GM23338 (cell line): ENCODE measurements at regions not wholly inside any gene's neighbourhood (a gene's known extent, or its start where the extent isn't known, plus 50 kb on each side); places are given as distances from the start of the nearest gene placed in this dataset.

Experiments used
- ATAC-seq: fragments of 200-7000 bp; cut with Tn5 transposase; 3 replicates; pipeline ENCODE4 v1.9.1; 2020
- DNase-seq: peaks from one replicate; pipeline ENCODE4 v3.0.0-alpha.2; 2015; ENCODE audit warnings: low spot score
- H2AFZ ChIP-seq: fragments of 200-600 bp; sonication (generic); 2 replicates; pipeline ENCODE4 v1.8.0; 2016; ENCODE audit warnings: antibody characterized with exemption, mild to moderate bottlenecking, moderate library complexity
- H3F3A ChIP-seq: fragments of 200-600 bp; sonication (generic); replicated peaks from 2 replicates; pipeline ENCODE4 v1.8.0; 2017; ENCODE audit warnings: antibody characterized with exemption, mixed run types, low read depth
- H3K27ac ChIP-seq: fragments of 200-600 bp; sonication (generic); 2 replicates; pipeline ENCODE4 v1.6.1; 2016; ENCODE audit warnings: low read depth
- H3K27me3 ChIP-seq: fragments of 200-600 bp; sonication (generic); 2 replicates; pipeline ENCODE4 v1.8.0; 2016; ENCODE audit warnings: mild to moderate bottlenecking, mixed run types, moderate library complexity; ENCODE audit not compliant: insufficient read depth
- H3K36me3 ChIP-seq: fragments of 200-600 bp; sonication (generic); 2 replicates; pipeline ENCODE4 v1.8.0; 2016; ENCODE audit warnings: mild to moderate bottlenecking; ENCODE audit not compliant: insufficient read depth
- H3K4me1 ChIP-seq: fragments of 200-600 bp; sonication (generic); 2 replicates; pipeline ENCODE4 v1.8.0; 2016; ENCODE audit warnings: mild to moderate bottlenecking, moderate library complexity; ENCODE audit not compliant: insufficient read depth
- H3K4me2 ChIP-seq: fragments of 200-600 bp; sonication (generic); 2 replicates; pipeline ENCODE4 v1.7.1; 2017; ENCODE audit warnings: mixed run types
- H3K4me3 ChIP-seq: fragments of 200-600 bp; sonication (generic); 2 replicates; pipeline ENCODE4 v1.6.1; 2016; ENCODE audit warnings: mixed run types
- H3K79me2 ChIP-seq: fragments of 200-600 bp; sonication (generic); replicated peaks from 2 replicates; pipeline ENCODE4 v1.8.0; 2017; ENCODE audit warnings: mild to moderate bottlenecking; ENCODE audit not compliant: insufficient read depth
- H3K9me2 ChIP-seq: fragments of 200-600 bp; sonication (generic); 2 replicates; pipeline ENCODE4 v1.8.0; 2017; ENCODE audit not compliant: insufficient read depth
- H4K20me1 ChIP-seq: fragments of 200-600 bp; sonication (generic); replicated peaks from 2 replicates; pipeline ENCODE4 v1.8.0; 2017; ENCODE audit warnings: mild to moderate bottlenecking; ENCODE audit not compliant: insufficient read depth
- H3K27ac Mint-ChIP-seq: 2 replicates; pipeline ENCODE4 v1.8.0; 2020; ENCODE audit warnings: inconsistent platforms, mild to moderate bottlenecking, moderate library complexity, mixed read lengths
- H3K27me3 Mint-ChIP-seq: 3 replicates; pipeline ENCODE4 v1.8.0; 2022; ENCODE audit warnings: low read depth, mild to moderate bottlenecking, moderate library complexity, mixed read lengths, inconsistent platforms; ENCODE audit not compliant: insufficient read depth, poor library complexity
- H3K36me3 Mint-ChIP-seq: 3 replicates; pipeline ENCODE4 v1.8.0; 2021; ENCODE audit warnings: low read depth, mild to moderate bottlenecking, inconsistent platforms, moderate library complexity, mixed read lengths
- H3K4me1 Mint-ChIP-seq: 3 replicates; pipeline ENCODE4 v1.8.0; 2020; ENCODE audit warnings: mild to moderate bottlenecking, inconsistent platforms, mixed read lengths
- H3K4me3 Mint-ChIP-seq: 3 replicates; pipeline ENCODE4 v1.8.0; 2021; ENCODE audit warnings: moderate library complexity, mild to moderate bottlenecking, inconsistent platforms, mixed read lengths
- H3K9me3 Mint-ChIP-seq: 3 replicates; pipeline ENCODE4 v1.8.0; 2020; ENCODE audit warnings: moderate library complexity, mild to moderate bottlenecking, inconsistent platforms, mixed read lengths
- CTCF ChIP-seq, 2 experiments: fragments of 200-600 bp in 1 of 2; sonication (generic) in 1 of 2; conservative IDR thresholded peaks; 2 replicates each; pipeline versions ENCODE4 v1.5.1 to v1.6.1; 2016 to 2017; ENCODE audit warnings: antibody characterized with exemption in 2 of 2, low read depth in 2 of 2, mild to moderate bottlenecking in 2 of 2, moderate library complexity in 1 of 2
- EZH2phosphoT487 ChIP-seq: fragments of 200-600 bp; sonication (generic); IDR thresholded peaks from one replicate; pipeline ENCODE4 v1.8.1; 2018; ENCODE audit warnings: antibody characterized with exemption; ENCODE audit not compliant: unreplicated experiment
- POLR2AphosphoS5 ChIP-seq: IDR thresholded peaks from 2 replicates; pipeline ENCODE4 v1.6.1; 2016; ENCODE audit warnings: antibody characterized with exemption, low read depth
- ZNF331 ChIP-seq: fragments of 250-450 bp; sonication (Bioruptor Pico); IDR thresholded peaks from 2 replicates; pipeline ENCODE4 v1.5.0; 2020; ENCODE audit warnings: low read depth, mild to moderate bottlenecking, moderate library complexity
- ZNF462 ChIP-seq: fragments of 250-450 bp; sonication (Bioruptor Pico); IDR thresholded peaks from 2 replicates; pipeline ENCODE4 v1.5.0; 2020; ENCODE audit warnings: mild to moderate bottlenecking, moderate library complexity

GRCh38 chr1:162929177-162929576, 68.2 kb upstream of the CCDC190 start (continued):
- TF ChIP-seq CTCF (conservative IDR thresholded peaks at IDR 0.05; ENCODE audit: low read depth in 2 of 2): no peak
- no peak for TF ChIP-seq EZH2phosphoT487
- TF ChIP-seq POLR2AphosphoS5: no peak
- no peak for TF ChIP-seq ZNF462 (CRISPR knock-in tag)

- no peak for TF ChIP-seq ZNF331 (CRISPR knock-in tag)
- no peak for TF ChIP-seq POLR2AphosphoS5
- TF ChIP-seq CTCF (conservative IDR thresholded peaks at IDR 0.05; ENCODE audit: low read depth in 2 of 2): no peak
- TF ChIP-seq EZH2phosphoT487: no peak
- H3K4me1 Mint-ChIP-seq: no peaks in the 10 kb centered on the region
- Histone ChIP-seq H3K36me3 (no peaks in the 10 kb centered on the region), H3K4me1 (no peaks in the 10 kb centered on the region), H3K79me2 (no peaks in the 10 kb centered on the region), H3F3A (no peaks in the 10 kb centered on the region), H3K4me2 (no peak overlapping the region), H3K27ac (no peak overlapping the region), H4K20me1 (no peaks in the 10 kb centered on the region), H3K9me2 (0 out of 2 replicates have a peak, but pooled peaks cover 3% of the 10 kb centered on the region), H3K4me3 (no peak overlapping the region), H3K27me3 (no peaks in the 10 kb centered on the region), H2AFZ (peak overlapping the region; percentile 40; the same call in 1 of the 2 replicates)
- H3K36me3 Mint-ChIP-seq: no peaks in the 10 kb centered on the region
- H3K27me3 Mint-ChIP-seq: peaks cover 2% of the 10 kb centered on the region
- no peak overlapping the region for H3K27ac Mint-ChIP-seq
- DNase-seq: no peak
- H3K4me3 Mint-ChIP-seq: no peak overlapping the region
- no peak for ATAC-seq
- no peaks in the 10 kb centered on the region for H3K9me3 Mint-ChIP-seq
Measured at GRCh38 chr1:162928141-162928540, 67.2 kb upstream of the CCDC190 start.
